K562 (cell line): ENCODE measurements at regions not wholly inside any gene's neighbourhood (a gene's known extent, or its start where the extent isn't known, plus 50 kb on each side); places are given as distances from the start of the nearest gene placed in this dataset.

ENCODE experiments used
- ATAC-seq: fragments of 200-7000 bp; cut with Tn5 transposase; 3 replicates; pipeline ENCODE4 v1.9.1; 2020; ENCODE audit warnings: moderate library complexity
- BruUV-seq: library from RNA; stranded (reverse); fragments of 400-500 nt; replicated peaks from 2 replicates; lab custom pipeline; 2021; lab: Mats Ljungman, UMichigan
- CTCF ChIA-PET: fragments of 300-600 bp; formaldehyde crosslinking; extraction: SDS; loops from one replicate; lab custom pipeline; 2021; ENCODE audit warnings: low intra/inter-chr PET ratio; lab: Yijun Ruan, JAX
- POLR2A ChIA-PET: fragments of 300-600, 350-650 bp; sonication (Branson Sonifier 250); formaldehyde crosslinking; extraction: SDS; loops from one replicate; lab custom pipeline; 2021; ENCODE audit warnings: antibody characterized with exemption, inconsistent platforms; lab: Yijun Ruan, JAX
- DNase-seq, 4 experiments: peaks; one replicate each; pipeline versions ENCODE4 v3.0.0 to v3.0.0-alpha.2; 2011 to 2018; ENCODE audit warnings: low spot score in 3 of 4, mixed read lengths in 3 of 4; ENCODE audit errors: extremely low read depth in 1 of 4
- FAIRE-seq: peaks from 2 replicates; lab custom pipeline; 2011; peaks lifted over from hg19 to GRCh38; lab: Jason Lieb, UNC
- H2AFZ ChIP-seq: 2 replicates; pipeline ENCODE4 v1.6.0; 2011; ENCODE audit warnings: low read depth, low read length, control low read depth, inconsistent platforms
- H3K27ac ChIP-seq: fragments of 200-600 bp; 3 replicates; pipeline ENCODE4 v1.8.0; 2011; ENCODE audit warnings: low read depth, mild to moderate bottlenecking, control low read depth, inconsistent platforms, low read length, moderate library complexity, mixed read lengths; ENCODE audit errors: extremely low read depth
- H3K27me3 ChIP-seq, 2 experiments: fragments of 300-600 bp in 1 of 2; 2 replicates in 1 of 2; 3 replicates in 1 of 2; pipeline versions ENCODE4 v1.6.0 to v1.8.0; 2011; ENCODE audit warnings: inconsistent platforms in 2 of 2, low read length in 2 of 2, mild to moderate bottlenecking in 1 of 2, mixed read lengths in 1 of 2, moderate library complexity in 1 of 2; ENCODE audit not compliant: control insufficient read depth in 2 of 2, insufficient read depth in 2 of 2
- H3K36me3 ChIP-seq: fragments of 300-600 bp; 3 replicates; pipeline ENCODE4 v1.8.0; 2011; ENCODE audit warnings: mild to moderate bottlenecking, low read length, inconsistent platforms; ENCODE audit not compliant: control insufficient read depth, insufficient read depth
- H3K4me1 ChIP-seq, 2 experiments: fragments of 200-600 bp in 1 of 2; replicated peaks in 1 of 2; 2 replicates in 1 of 2; 3 replicates in 1 of 2; pipeline versions ENCODE4 v1.5.1 to v1.8.0; 2011; ENCODE audit warnings: inconsistent platforms in 2 of 2, low read length in 2 of 2, mild to moderate bottlenecking in 1 of 2, mixed read lengths in 1 of 2, moderate library complexity in 1 of 2; ENCODE audit not compliant: control insufficient read depth in 2 of 2, insufficient read depth in 2 of 2
- H3K4me2 ChIP-seq: 2 replicates; pipeline ENCODE4 v1.6.1; 2011; ENCODE audit warnings: low read length, control low read depth, inconsistent platforms, mixed read lengths; ENCODE audit not compliant: insufficient read depth
- H3K4me3 ChIP-seq: fragments of 200-600 bp; sonication (generic), shearing (Covaris generic); 2 replicates; pipeline ENCODE4 v1.5.1; 2016; ENCODE audit warnings: control low read depth, inconsistent platforms
- H3K79me2 ChIP-seq: fragments of 200-600 bp; 3 replicates; pipeline ENCODE4 v1.8.0; 2011; ENCODE audit warnings: low read length, inconsistent platforms; ENCODE audit not compliant: control insufficient read depth, insufficient read depth
- H3K9ac ChIP-seq, 2 experiments: 2 replicates each; pipeline versions ENCODE4 v1.6.0 to v1.6.1; 2011; ENCODE audit warnings: low read depth in 2 of 2, low read length in 2 of 2, control low read depth in 1 of 2, inconsistent platforms in 1 of 2, mild to moderate bottlenecking in 1 of 2, mixed read lengths in 1 of 2; ENCODE audit not compliant: insufficient read depth in 1 of 2
- H3K9me1 ChIP-seq: one replicate; pipeline ENCODE4 v1.6.0; 2011; ENCODE audit warnings: inconsistent platforms, mild to moderate bottlenecking, low read length, moderate library complexity; ENCODE audit not compliant: control insufficient read depth, insufficient read depth
- H3K9me3 ChIP-seq: replicated peaks from 2 replicates; pipeline ENCODE4 v1.5.1; 2011; ENCODE audit warnings: low read depth, low read length, inconsistent platforms; ENCODE audit not compliant: control insufficient read depth, insufficient read depth
- H4K20me1 ChIP-seq: replicated peaks from 2 replicates; pipeline ENCODE4 v1.6.1; 2011; ENCODE audit warnings: low read length, inconsistent platforms, mixed read lengths; ENCODE audit not compliant: control insufficient read depth, insufficient read depth
- ATF7 ChIP-seq: fragments of 450-650 bp; IDR thresholded peaks from 2 replicates; pipeline ENCODE4 v1.7.1; 2014; ENCODE audit warnings: mild to moderate bottlenecking, moderate library complexity
- BRD4 ChIP-seq: fragments of 200-600 bp; sonication (generic); IDR thresholded peaks from 2 replicates; pipeline ENCODE4 v1.6.1; 2017; ENCODE audit warnings: inconsistent platforms
- CTBP1 ChIP-seq: fragments of 450-650 bp; IDR thresholded peaks from 2 replicates; pipeline ENCODE4 v1.6.1; 2016; ENCODE audit warnings: borderline replicate concordance
- NFATC3 ChIP-seq: fragments of 450-650 bp; IDR thresholded peaks from 2 replicates; pipeline ENCODE4 v1.6.1; 2017; ENCODE audit warnings: mild to moderate bottlenecking
- PATZ1 ChIP-seq: fragments of 250-450 bp; sonication (Bioruptor Pico); IDR thresholded peaks from 2 replicates; pipeline ENCODE4 v1.5.0; 2020; ENCODE audit warnings: mild to moderate bottlenecking, borderline replicate concordance
- PRDM10 ChIP-seq: fragments of 450-650 bp; IDR thresholded peaks from 2 replicates; pipeline ENCODE4 v1.6.1; 2018; ENCODE audit not compliant: partially characterized antibody
- TFE3 ChIP-seq: fragments of 450-650 bp; formaldehyde crosslinking; IDR thresholded peaks from 2 replicates; pipeline ENCODE4 v1.4.0; 2020; ENCODE audit warnings: mild to moderate bottlenecking, mixed read lengths
- ZBTB11 ChIP-seq, 3 experiments: fragments of 200-800 bp in 1 of 3; fragments of 250-450 bp in 1 of 3; fragments of 450-650 bp in 1 of 3; sonication (Bioruptor Pico) in 1 of 3; sonication (Bioruptor generic) in 1 of 3; formaldehyde crosslinking in 1 of 3; IDR thresholded peaks; 2 replicates each; pipeline versions ENCODE4 v1.6.1 to v1.8.0; 2016 to 2022; ENCODE audit warnings: mild to moderate bottlenecking in 2 of 3, missing genetic modification characterization in 2 of 3, missing compliant biosample characterization in 1 of 3, moderate library complexity in 1 of 3
- ZNF311 ChIP-seq: fragments of 250-450 bp; sonication (Bioruptor Pico); IDR thresholded peaks from 2 replicates; pipeline ENCODE4 v1.4.0; 2020; ENCODE audit warnings: mild to moderate bottlenecking, moderate library complexity
- WGBS: fragments of 100-300 bp; shearing (Covaris generic); methylation state at CpG from one replicate; pipeline ENCODE4 v1.1.6; 2016; ENCODE audit warnings: low coverage, mixed read lengths; ENCODE audit not compliant: insufficient coverage; ENCODE audit errors: missing lambda C conversion rate; 5-methylcytosine and 5-hydroxymethylcytosine counted together
- in situ Hi-C: fragments of 300-500 bp; cut with MboI; formaldehyde crosslinking; loops from 4 replicates; pipeline ENCODE4 v1.15.0; 2018; ENCODE audit warnings: inconsistent platforms, mixed read lengths
- intact Hi-C: fragments of 100-400 bp; cut with micrococcal nuclease; formaldehyde crosslinking; loops from 2 replicates; pipeline ENCODE4 v1.14.2; 2022

GRCh38 chr2:111626037-111626864 lies 257.7 kb downstream of the ANAPC1 start:
- peaks cover 6% of the 10 kb centered on the region for H3K9me3 ChIP-seq
- BruUV-seq = no TSS peak
- WGBS = 0% methylated on average over 2 of the region's 2 CpGs
- no peak overlapping the region for H2AFZ ChIP-seq
- FAIRE-seq = peak; percentile 92
- peak; percentile 54 to 84 (median 68) for DNase-seq
- no peaks in the 10 kb centered on the region for H3K27me3 ChIP-seq
- peak overlapping the region; percentile 6; the same call in 1 of the 3 replicates for H3K27ac ChIP-seq
- ATAC-seq = peak; percentile 94
- H3K4me1 ChIP-seq = peaks cover 6 to 12% of the 10 kb centered on the region in 2 experiments; a peak in 4 of 5 replicates
- in situ Hi-C loops = no loop called here
- H3K9me1 ChIP-seq = no peaks in the 10 kb centered on the region
- POLR2A ChIA-PET = interaction anchor here (0.5 kb wide), 1 partner anchor 585 kb away, joined by 3 read pairs; no protein-coding TSS in a partner anchor
- no peaks in the 10 kb centered on the region for H4K20me1 ChIP-seq
- no peaks in the 10 kb centered on the region for H3K79me2 ChIP-seq
- no peak overlapping the region for H3K9ac ChIP-seq
- H3K36me3 ChIP-seq = no peaks in the 10 kb centered on the region
- intact Hi-C loops = loop anchor here (2.0 kb wide), 1 partner anchor 17 kb away; no protein-coding TSS in a partner anchor
- peak overlapping the region; percentile 17; the same call in 1 of the 2 replicates for H3K4me2 ChIP-seq
- H3K4me3 ChIP-seq = no peak overlapping the region
- CTCF ChIA-PET = no interaction called here
- TF ChIP-seq PATZ1 (CRISPR knock-in tag) (no peak), CTBP1 (peak; percentile 41; the same call in 1 of the 2 replicates), ATF7 (peak; percentile 25; the same call in 1 of the 2 replicates), PRDM10 (no peak), NFATC3 (no peak), ZNF311 (CRISPR knock-in tag) (no peak), ZBTB11 (CRISPR knock-in tag; IDR thresholded peaks at IDR 0.05) (peak in 1 of 3 experiments; percentile 31; a peak in 1 of 6 replicates), BRD4 (no peak), TFE3 (CRISPR knock-in tag) (no peak)
